Small intestine (tissue), 7 donors: ENCODE measurements at regions not wholly inside any gene's neighbourhood (a gene's known extent, or its start where the extent isn't known, plus 50 kb on each side); places are given as distances from the start of the nearest gene placed in this dataset.

Source experiments
- DNase-seq, 2 donors: peaks; one replicate each; pipeline versions ENCODE4 v3.0.0 to v3.0.0-alpha.2; 2013
- FAIRE-seq: peaks from 2 replicates; lab custom pipeline; 2012; peaks lifted over from hg19 to GRCh38; lab: Jason Lieb, UNC
- H3K27ac ChIP-seq, 3 donors: one replicate each; pipeline ENCODE4 v1.5.1; 2013; ENCODE audit warnings: low read length in 2 of 3, mild to moderate bottlenecking in 2 of 3, control low read depth in 1 of 3, inconsistent platforms in 1 of 3, low read depth in 1 of 3, moderate library complexity in 1 of 3
- H3K27me3 ChIP-seq, 3 donors: one replicate each; pipeline ENCODE4 v1.6.1; 2013; ENCODE audit warnings: low read length in 3 of 3, inconsistent platforms in 1 of 3; ENCODE audit not compliant: control insufficient read depth in 3 of 3, insufficient read depth in 3 of 3
- H3K36me3 ChIP-seq, 3 donors: one replicate each; pipeline ENCODE4 v1.6.1; 2013; ENCODE audit warnings: low read length in 3 of 3, inconsistent platforms in 1 of 3, low read depth in 1 of 3, mild to moderate bottlenecking in 1 of 3, moderate library complexity in 1 of 3; ENCODE audit not compliant: control insufficient read depth in 3 of 3, insufficient read depth in 2 of 3
- H3K4me1 ChIP-seq, 3 donors: one replicate each; pipeline ENCODE4 v1.6.1; 2013; ENCODE audit warnings: low read length in 2 of 3, inconsistent platforms in 1 of 3, low read depth in 1 of 3, mild to moderate bottlenecking in 1 of 3, moderate library complexity in 1 of 3; ENCODE audit not compliant: control insufficient read depth in 3 of 3, insufficient read depth in 2 of 3
- H3K4me3 ChIP-seq, 3 donors: one replicate each; pipeline ENCODE4 v1.5.1; 2013; ENCODE audit warnings: low read length in 3 of 3, control low read depth in 1 of 3, inconsistent platforms in 1 of 3, low read depth in 1 of 3, mild to moderate bottlenecking in 1 of 3, moderate library complexity in 1 of 3
- H3K9me3 ChIP-seq, 2 donors: one replicate each; pipeline ENCODE4 v1.6.1; 2013; ENCODE audit warnings: low read depth in 1 of 2, low read length in 1 of 2; ENCODE audit not compliant: control insufficient read depth in 2 of 2, insufficient read depth in 1 of 2
- WGBS, 3 donors: extraction: QIAGEN DNeasy Blood & Tissue Kit; methylation state at CpG; one replicate each; pipeline ENCODE4 v1.1.7; 2013; 5-methylcytosine and 5-hydroxymethylcytosine counted together
- donor health status: healthy with polysubstance abuse.
- donor health status: control.
- donor health status: control.
- donor health status: Bipolar disorder and iron deficiency.
- donor health status: healthy.

DNA sequence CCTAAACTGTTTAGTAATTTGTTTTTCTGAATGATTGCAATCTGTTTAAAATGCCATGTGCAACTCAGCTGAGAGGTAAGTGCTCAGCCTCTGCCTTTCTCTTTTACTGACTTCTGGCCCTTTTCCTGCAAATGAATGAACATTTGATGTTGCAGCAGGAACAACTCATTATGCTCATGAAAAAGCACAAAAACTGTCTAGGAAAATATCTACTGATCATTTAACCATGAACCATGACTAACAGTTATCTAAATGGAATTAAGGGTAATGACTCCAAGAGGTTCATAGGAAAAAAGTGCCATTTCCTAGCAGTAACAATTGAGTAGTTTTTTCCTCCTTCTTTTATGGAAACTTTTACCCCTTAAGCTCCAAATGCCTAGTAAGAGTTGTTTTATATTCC, 70.6 kb upstream of the ANKH start:
- H3K27ac ChIP-seq = no peak overlapping the region
- no peaks in the 10 kb centered on the region for H3K27me3 ChIP-seq
- DNase-seq (no peak), FAIRE-seq (no peak)
- H3K4me1 ChIP-seq = peaks cover 3 to 8% (median 4%) of the 10 kb centered on the region in 3 donors
- H3K36me3 ChIP-seq = no peaks in the 10 kb centered on the region
- no peaks in the 10 kb centered on the region for H3K9me3 ChIP-seq
- no peak overlapping the region for H3K4me3 ChIP-seq

DNA sequence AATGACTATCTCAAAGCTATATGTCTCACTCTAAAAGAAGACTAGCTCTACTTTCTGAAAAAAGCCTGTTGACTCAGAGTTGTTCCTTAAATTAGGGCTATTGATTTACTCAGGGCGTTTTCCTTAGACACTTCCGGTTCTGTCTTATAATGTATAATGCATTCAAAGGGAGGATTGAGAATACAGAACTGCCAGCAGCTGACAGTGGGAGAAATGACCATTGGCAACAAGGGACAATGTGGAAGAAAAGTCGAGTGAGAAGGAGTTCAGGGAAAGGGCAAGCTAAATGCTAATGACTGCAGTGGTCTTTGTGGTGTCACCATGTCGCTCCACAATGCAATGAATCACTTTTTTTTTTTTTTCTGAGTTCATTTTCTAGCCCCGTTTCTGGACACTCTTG, 65.7 kb upstream of the ANKH start:
- WGBS, 3 donors = 26 to 38% (median 37%) methylated on average over 5 of the region's 5 CpGs
- Histone ChIP-seq H3K36me3 (no peaks in the 10 kb centered on the region), H3K4me3 (no peak overlapping the region), H3K9me3 (no peaks in the 10 kb centered on the region), H3K27me3 (no peaks in the 10 kb centered on the region), H3K27ac (peak overlapping the region in 1 of 3 donors; percentile 27), H3K4me1 (peaks cover 0 to 8% (median 4%) of the 10 kb centered on the region in 3 donors)
- FAIRE-seq (no peak), DNase-seq (peak; percentile 19 to 42)

DNA sequence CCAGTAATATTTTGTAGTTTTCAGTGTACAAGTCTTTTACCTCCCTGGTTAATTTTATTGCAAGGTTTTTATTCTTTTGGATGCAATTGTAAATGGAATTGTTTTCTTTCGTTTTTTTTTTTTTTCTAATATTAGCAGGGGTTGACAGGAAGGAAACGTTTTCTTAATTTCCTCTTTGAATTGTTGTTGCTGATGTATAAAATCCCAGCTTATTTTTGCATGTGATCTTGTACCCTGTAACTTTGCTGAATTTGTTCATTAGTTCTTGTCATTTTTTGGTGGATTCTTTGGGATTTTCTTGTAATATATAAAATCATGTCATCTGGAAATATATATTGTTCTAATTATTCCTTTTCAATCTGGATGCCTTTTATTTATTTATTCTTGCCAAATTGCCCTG, 65.0 kb upstream of the ANKH start:
- DNase-seq = no peak
- Histone ChIP-seq H3K4me1 (peaks cover 0 to 8% (median 4%) of the 10 kb centered on the region in 3 donors), H3K4me3 (no peak overlapping the region), H3K36me3 (no peaks in the 10 kb centered on the region), H3K9me3 (no peaks in the 10 kb centered on the region), H3K27me3 (no peaks in the 10 kb centered on the region), H3K27ac (no peak overlapping the region)
- 62 to 67% (median 66%) methylated on average over 2 of the region's 2 CpGs for WGBS, 3 donors
- FAIRE-seq = no peak

DNA sequence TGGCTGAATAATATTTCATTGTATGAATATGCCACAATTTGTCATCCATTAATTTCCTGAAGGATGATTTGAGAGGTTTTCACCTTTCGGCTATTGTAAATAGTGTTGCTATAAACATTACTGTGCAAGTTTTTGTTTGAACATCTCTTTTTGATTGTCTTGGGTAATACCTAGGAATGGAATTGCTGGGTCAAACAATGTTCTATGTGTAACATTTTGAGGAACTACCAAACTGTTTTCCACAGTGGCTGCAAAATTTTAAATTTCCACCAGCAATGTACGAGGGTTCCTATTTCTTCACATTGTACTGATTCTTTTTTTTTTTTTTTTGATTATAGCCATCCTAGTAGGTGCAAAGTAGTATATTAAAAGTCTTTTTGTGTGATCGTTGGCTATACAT, 63.8 kb upstream of the ANKH start:
- no peak overlapping the region for H3K4me3 ChIP-seq
- no peak for FAIRE-seq
- no peaks in the 10 kb centered on the region for H3K36me3 ChIP-seq
- no peaks in the 10 kb centered on the region for H3K9me3 ChIP-seq
- peaks cover 0 to 8% (median 4%) of the 10 kb centered on the region in 3 donors for H3K4me1 ChIP-seq
- H3K27me3 ChIP-seq = no peaks in the 10 kb centered on the region
- no peak overlapping the region for H3K27ac ChIP-seq
- 89 to 93% (median 92%) methylated on average over 3 of the region's 3 CpGs for WGBS, 3 donors
- no peak for DNase-seq

DNA sequence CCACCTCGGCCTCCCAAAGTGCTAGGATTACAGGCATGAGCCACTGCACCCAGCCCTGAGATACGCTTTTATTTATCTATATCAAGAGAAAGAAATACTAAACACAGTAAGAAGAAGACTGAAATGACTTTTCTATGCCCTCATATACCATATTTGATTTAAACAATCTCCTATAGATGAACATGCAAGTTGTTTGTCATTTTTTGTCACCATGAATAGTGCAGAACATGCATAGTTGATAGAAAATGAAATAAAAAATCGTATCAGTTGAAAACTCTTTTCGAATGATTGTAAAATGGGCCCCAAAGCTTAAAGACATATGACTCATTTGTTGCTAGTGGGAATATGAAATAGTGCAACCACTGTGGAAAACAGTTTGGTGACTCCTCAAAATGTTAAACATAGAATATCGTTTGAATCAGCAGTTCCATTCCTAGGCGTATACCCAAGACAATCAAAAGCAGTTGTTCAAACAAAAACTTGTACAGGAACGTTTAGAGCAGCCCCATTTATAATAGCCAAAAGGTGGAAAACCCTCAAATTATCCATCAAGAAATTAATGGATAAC, 61.4 kb upstream of the ANKH start:
- Histone ChIP-seq H3K27me3 (no peaks in the 10 kb centered on the region), H3K27ac (no peak overlapping the region), H3K4me1 (peaks cover 0 to 4% (median 3%) of the 10 kb centered on the region in 3 donors), H3K9me3 (no peaks in the 10 kb centered on the region), H3K36me3 (no peaks in the 10 kb centered on the region), H3K4me3 (no peak overlapping the region)
- FAIRE-seq (no peak), DNase-seq (no peak)
- WGBS, 3 donors = 64 to 77% (median 72%) methylated on average over 7 of the region's 7 CpGs

DNA sequence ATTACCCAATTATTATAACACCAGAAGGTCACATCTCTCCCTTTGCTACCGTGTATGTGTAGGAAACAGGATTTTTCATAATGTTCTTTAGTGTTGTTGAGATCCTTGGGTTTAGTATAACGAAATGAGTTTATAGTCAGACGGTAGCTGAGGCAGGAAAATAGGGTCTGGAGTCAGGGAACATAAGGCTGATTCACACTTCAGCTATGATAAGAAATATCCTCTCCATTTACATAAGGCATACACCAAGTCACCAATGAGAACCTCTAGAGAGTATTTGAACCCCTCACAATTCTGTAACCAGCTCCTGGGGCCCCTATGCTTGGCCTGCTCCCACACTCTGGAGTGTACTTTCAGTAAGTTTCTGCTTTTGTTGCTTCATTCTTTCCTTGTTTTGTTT, 58.9 kb upstream of the ANKH start:
- no peaks in the 10 kb centered on the region for H3K4me1 ChIP-seq
- H3K27me3 ChIP-seq = no peaks in the 10 kb centered on the region
- DNase-seq (no peak), FAIRE-seq (no peak)
- H3K36me3 ChIP-seq = no peaks in the 10 kb centered on the region
- H3K27ac ChIP-seq = no peak overlapping the region
- no peaks in the 10 kb centered on the region for H3K9me3 ChIP-seq
- WGBS, 3 donors = 85 to 90% (median 86%) methylated on average over 3 of the region's 3 CpGs
- no peak overlapping the region for H3K4me3 ChIP-seq

DNA sequence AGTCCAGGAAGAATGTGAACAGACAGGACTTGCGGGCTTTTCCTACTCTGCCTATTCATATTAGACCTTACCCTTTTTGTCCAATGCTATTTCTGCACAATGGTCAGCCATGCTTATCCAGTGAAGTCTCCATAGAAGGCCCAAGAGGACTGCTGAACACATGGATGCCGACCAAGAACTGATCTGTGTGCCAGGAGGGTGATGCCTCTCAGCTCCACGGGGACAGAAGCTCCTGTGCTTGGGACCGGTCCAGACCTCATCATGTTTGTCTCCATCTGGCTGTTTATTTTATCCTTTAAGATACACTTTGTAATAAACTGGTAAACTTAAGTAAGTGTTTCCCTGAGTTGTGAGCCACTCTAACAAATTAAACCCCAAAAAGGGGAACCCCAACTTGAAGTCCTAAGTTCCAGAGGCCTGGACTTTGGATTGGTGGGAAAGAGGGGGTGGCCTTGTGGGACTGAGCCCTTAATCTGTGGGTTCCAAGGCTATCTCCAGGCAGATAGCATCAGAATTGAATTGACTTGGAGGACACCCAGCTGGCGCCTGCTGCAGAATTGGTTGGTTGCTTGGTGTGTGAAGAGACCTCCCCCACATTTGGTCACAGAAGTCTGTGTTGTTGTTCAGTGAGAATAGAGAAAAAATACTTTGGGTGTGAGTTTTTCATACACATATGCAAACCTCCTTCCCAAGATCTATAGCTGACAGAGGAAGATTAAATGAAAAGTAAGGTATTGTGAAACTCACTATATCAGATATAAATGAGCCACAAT, 57.9 kb upstream of the ANKH start:
- H3K36me3 ChIP-seq = no peaks in the 10 kb centered on the region

DNA sequence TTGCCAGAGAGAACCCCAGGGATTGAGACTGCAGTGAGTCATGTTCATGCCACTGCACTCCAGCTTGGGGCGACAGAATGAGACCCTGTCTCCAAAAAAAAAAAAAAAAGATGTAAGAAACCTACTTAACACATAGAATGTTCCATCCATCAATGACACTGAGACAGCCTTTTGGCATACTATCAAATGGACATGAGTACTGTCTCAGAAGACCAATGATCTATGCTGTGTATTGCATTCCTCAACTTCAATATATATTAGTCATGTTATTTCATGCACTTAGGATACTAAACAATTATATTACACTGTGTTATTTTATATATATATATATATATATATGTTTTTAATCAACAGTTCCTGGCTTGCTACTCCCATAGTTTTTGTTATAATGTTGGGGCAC, 57.1 kb upstream of the ANKH start:
- H3K4me3 ChIP-seq = no peak overlapping the region
- FAIRE-seq (no peak), DNase-seq (no peak)
- no peaks in the 10 kb centered on the region for H3K36me3 ChIP-seq
- 79 to 100% (median 87%) methylated on average over 1 of the region's 1 CpG for WGBS, 3 donors
- H3K9me3 ChIP-seq = no peaks in the 10 kb centered on the region
- H3K27me3 ChIP-seq = no peaks in the 10 kb centered on the region
- H3K27ac ChIP-seq = no peak overlapping the region
- H3K4me1 ChIP-seq = no peaks in the 10 kb centered on the region

More for the DNA sequence above, 57.9 kb upstream of the ANKH start:
- FAIRE-seq = no peak
- no peak for DNase-seq
- H3K4me3 ChIP-seq = no peak overlapping the region
- no peaks in the 10 kb centered on the region for H3K27me3 ChIP-seq
- 54 to 77% (median 62%) methylated on average over 5 of the region's 5 CpGs for WGBS, 3 donors
- no peaks in the 10 kb centered on the region for H3K4me1 ChIP-seq
- H3K9me3 ChIP-seq = no peaks in the 10 kb centered on the region
- no peak overlapping the region for H3K27ac ChIP-seq
